Mammary epithelial cell (primary cell): ENCODE measurements at regions not wholly inside any gene's neighbourhood (a gene's known extent, or its start where the extent isn't known, plus 50 kb on each side); places are given as distances from the start of the nearest gene placed in this dataset.

ENCODE experiments used
- EZH2 ChIP-seq: IDR thresholded peaks from 2 replicates; pipeline ENCODE4 v1.6.1; 2012; ENCODE audit warnings: low read length, inconsistent platforms, borderline replicate concordance
- TF ChIP-seq, protein P1 (sequence below), 2 donors: IDR thresholded peaks in 1 of 2; conservative IDR thresholded peaks in 1 of 2; 2 replicates each; pipeline ENCODE4 v1.5.1; 2011 to 2012; ENCODE audit warnings: inconsistent platforms in 2 of 2, low read length in 2 of 2, mild to moderate bottlenecking in 2 of 2, control low read depth in 1 of 2, low read depth in 1 of 2; ENCODE audit not compliant: insufficient read depth in 1 of 2; ENCODE audit errors: extremely low read depth in 1 of 2

DNA sequence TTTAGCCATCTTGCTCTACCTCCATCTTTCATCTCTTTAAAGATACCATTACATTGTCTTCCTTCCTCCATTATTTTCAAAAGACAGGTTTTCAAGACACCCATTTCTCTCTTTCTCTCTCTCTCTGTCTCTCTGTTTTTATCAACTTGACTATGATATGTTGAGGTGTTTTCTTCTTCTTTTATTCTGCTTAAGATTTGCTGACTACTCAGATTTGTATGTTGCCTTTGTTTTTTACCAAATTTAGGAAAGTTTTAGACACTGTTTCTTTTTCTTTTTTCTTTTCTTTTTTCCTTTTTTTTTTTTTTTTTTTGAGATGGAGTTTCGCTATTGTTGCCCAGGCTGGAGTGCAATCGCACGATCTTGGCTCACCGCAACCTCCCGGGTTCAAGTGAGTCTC lies 647.5 kb upstream of the VRK2 start:
- no peak for TF ChIP-seq EZH2
- TF ChIP-seq, protein P1, sequence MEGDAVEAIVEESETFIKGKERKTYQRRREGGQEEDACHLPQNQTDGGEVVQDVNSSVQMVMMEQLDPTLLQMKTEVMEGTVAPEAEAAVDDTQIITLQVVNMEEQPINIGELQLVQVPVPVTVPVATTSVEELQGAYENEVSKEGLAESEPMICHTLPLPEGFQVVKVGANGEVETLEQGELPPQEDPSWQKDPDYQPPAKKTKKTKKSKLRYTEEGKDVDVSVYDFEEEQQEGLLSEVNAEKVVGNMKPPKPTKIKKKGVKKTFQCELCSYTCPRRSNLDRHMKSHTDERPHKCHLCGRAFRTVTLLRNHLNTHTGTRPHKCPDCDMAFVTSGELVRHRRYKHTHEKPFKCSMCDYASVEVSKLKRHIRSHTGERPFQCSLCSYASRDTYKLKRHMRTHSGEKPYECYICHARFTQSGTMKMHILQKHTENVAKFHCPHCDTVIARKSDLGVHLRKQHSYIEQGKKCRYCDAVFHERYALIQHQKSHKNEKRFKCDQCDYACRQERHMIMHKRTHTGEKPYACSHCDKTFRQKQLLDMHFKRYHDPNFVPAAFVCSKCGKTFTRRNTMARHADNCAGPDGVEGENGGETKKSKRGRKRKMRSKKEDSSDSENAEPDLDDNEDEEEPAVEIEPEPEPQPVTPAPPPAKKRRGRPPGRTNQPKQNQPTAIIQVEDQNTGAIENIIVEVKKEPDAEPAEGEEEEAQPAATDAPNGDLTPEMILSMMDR (conservative IDR thresholded peaks at IDR 0.05 in 1 of 2, IDR thresholded peaks at IDR 0.05 in 1 of 2; ENCODE audit: extremely low read depth in 1 of 2, insufficient read depth in 1 of 2, low read depth in 1 of 2, low read length in 2 of 2): no peak
